ENCODE measurements at regions not wholly inside any gene's neighbourhood (a gene's known extent, or its start where the extent isn't known, plus 50 kb on each side); places are given as distances from the start of the nearest gene placed in this dataset.
"Not testable (repeated sequence)": the region's sequence is repeated elsewhere in the genome, so short reads cannot be mapped to it uniquely, and the experiment has no call there.

GRCh38 chr4:127379948-127380347, 252.8 kb upstream of the INTU start:
- TF ChIP-seq, protein P1, sequence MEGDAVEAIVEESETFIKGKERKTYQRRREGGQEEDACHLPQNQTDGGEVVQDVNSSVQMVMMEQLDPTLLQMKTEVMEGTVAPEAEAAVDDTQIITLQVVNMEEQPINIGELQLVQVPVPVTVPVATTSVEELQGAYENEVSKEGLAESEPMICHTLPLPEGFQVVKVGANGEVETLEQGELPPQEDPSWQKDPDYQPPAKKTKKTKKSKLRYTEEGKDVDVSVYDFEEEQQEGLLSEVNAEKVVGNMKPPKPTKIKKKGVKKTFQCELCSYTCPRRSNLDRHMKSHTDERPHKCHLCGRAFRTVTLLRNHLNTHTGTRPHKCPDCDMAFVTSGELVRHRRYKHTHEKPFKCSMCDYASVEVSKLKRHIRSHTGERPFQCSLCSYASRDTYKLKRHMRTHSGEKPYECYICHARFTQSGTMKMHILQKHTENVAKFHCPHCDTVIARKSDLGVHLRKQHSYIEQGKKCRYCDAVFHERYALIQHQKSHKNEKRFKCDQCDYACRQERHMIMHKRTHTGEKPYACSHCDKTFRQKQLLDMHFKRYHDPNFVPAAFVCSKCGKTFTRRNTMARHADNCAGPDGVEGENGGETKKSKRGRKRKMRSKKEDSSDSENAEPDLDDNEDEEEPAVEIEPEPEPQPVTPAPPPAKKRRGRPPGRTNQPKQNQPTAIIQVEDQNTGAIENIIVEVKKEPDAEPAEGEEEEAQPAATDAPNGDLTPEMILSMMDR (IDR thresholded peaks at IDR 0.05): not testable (repeated sequence)
- TF ChIP-seq POLR2AphosphoS5 (IDR thresholded peaks at IDR 0.05): not testable (repeated sequence)
